Ovary (tissue), 7 donors: ENCODE measurements at regions not wholly inside any gene's neighbourhood (a gene's known extent, or its start where the extent isn't known, plus 50 kb on each side); places are given as distances from the start of the nearest gene placed in this dataset.

Experiments used
- DNase-seq, 5 donors: peaks; one replicate each; pipeline ENCODE4 v3.0.0-alpha.2; 2019 to 2020
- H3K27ac ChIP-seq, 2 donors: fragments of 200-600 bp; one replicate each; pipeline versions ENCODE4 v1.5.1 to v1.8.0; 2019 to 2022
- H3K27me3 ChIP-seq: fragments of 200-600 bp; one replicate; pipeline ENCODE4 v1.8.0; 2022
- H3K36me3 ChIP-seq: fragments of 200-600 bp; sonication (generic); one replicate; pipeline ENCODE4 v1.5.1; 2019
- H3K4me1 ChIP-seq: one replicate; pipeline ENCODE4 v1.8.1; 2013; ENCODE audit warnings: mild to moderate bottlenecking, moderate library complexity; ENCODE audit not compliant: insufficient read depth
- H3K4me3 ChIP-seq: fragments of 200-600 bp; sonication (generic); one replicate; pipeline ENCODE4 v1.5.1; 2017
- H3K9me3 ChIP-seq, 2 donors: fragments of 200-600 bp in 1 of 2; sonication (generic) in 1 of 2; one replicate each; pipeline versions ENCODE4 v1.5.1 to v1.8.1; 2013 to 2019; ENCODE audit warnings: mild to moderate bottlenecking in 1 of 2, moderate library complexity in 1 of 2
- CTCF ChIP-seq, 3 donors: fragments of 450-650 bp in 2 of 3; fragments of 200-600 bp in 1 of 3; IDR thresholded peaks; one replicate each; pipeline versions ENCODE4 v1.5.1 to v1.8.0; 2016 to 2022; ENCODE audit warnings: antibody characterized with exemption in 3 of 3, mild to moderate bottlenecking in 1 of 3
- EP300 ChIP-seq: sonication (generic); formaldehyde crosslinking; IDR thresholded peaks from one replicate; pipeline ENCODE4 v1.6.1; 2017; ENCODE audit warnings: antibody characterized with exemption
- POLR2A ChIP-seq: fragments of 450-650 bp; IDR thresholded peaks from one replicate; pipeline ENCODE4 v1.6.1; 2017; ENCODE audit warnings: antibody characterized with exemption, mild to moderate bottlenecking, moderate library complexity
- WGBS, 3 donors: extraction: QIAGEN DNeasy Blood & Tissue Kit in 1 of 3; methylation state at CpG; one replicate each; pipeline versions ENCODE4 v1.1.5 to v1.1.7; 2013 to 2017; 5-methylcytosine and 5-hydroxymethylcytosine counted together
- intact Hi-C, 4 donors: fragments of 100-400 bp; cut with DNase I; formaldehyde crosslinking; loops; one replicate each; pipeline versions ENCODE4 v1.11.0 to v1.15.1; 2022 to 2023
- donor health status: DM: no; HTN: no; CAD: no; lungs with moderate emphysema.
- donor health status: DM: no; HTN: no; CAD: no.
- donor health status: Bipolar disorder and iron deficiency.
- donor health status: DM: no; HTN: no; CAD: no.
- donor health status: DM: yes; HTN: yes; CAD: no.

DNA sequence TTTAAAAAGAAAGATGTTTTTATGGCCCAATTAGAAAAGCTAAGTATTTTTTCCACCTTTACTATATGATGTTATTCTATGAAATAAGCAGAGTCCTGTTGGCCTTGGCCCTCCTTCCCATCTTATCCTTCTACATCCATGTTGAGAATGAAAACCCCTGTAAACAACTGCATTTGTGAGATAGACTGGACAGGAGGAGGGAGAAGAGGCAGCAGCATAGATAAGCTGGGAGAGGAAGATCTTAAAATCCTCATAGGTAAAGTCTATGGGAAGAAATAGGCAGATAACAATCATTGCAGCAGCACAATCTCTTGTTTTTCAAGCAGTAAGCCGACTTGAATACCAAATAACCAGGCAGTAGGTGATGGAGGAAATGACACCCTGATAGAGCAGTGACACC lies 207.6 kb upstream of the PARD3B start:
- no peaks in the 10 kb centered on the region for H3K9me3 ChIP-seq
- H3K4me3 ChIP-seq = no peak overlapping the region
- H3K27ac ChIP-seq = no peak overlapping the region
- H3K4me1 ChIP-seq = no peaks in the 10 kb centered on the region
- TF ChIP-seq CTCF (IDR thresholded peaks at IDR 0.05) (no peak), POLR2A (no peak), EP300 (no peak)
- no peaks in the 10 kb centered on the region for H3K36me3 ChIP-seq
- WGBS, 3 donors = 83 to 93% (median 92%) methylated on average over 1 of the region's 1 CpG
- no peaks in the 10 kb centered on the region for H3K27me3 ChIP-seq
- intact Hi-C loops = no loop called here
- no peak for DNase-seq

- 91 to 97% (median 95%) methylated on average over 3 of the region's 3 CpGs for WGBS, 3 donors
- Histone ChIP-seq H3K4me3 (no peak overlapping the region), H3K27me3 (no peaks in the 10 kb centered on the region), H3K36me3 (no peaks in the 10 kb centered on the region), H3K9me3 (no peaks in the 10 kb centered on the region), H3K4me1 (no peaks in the 10 kb centered on the region), H3K27ac (no peak overlapping the region)
- TF ChIP-seq POLR2A = no peak
- TF ChIP-seq CTCF (IDR thresholded peaks at IDR 0.05) = no peak
- no peak for TF ChIP-seq EP300
- no peak for DNase-seq
- intact Hi-C loops = no loop called here
Measured at GRCh38 chr2:204339212-204339715, 206.0 kb upstream of the PARD3B start.

- TF ChIP-seq POLR2A = no peak
- no peak for TF ChIP-seq EP300
- TF ChIP-seq CTCF (IDR thresholded peaks at IDR 0.05) = no peak
- H3K36me3 ChIP-seq = no peaks in the 10 kb centered on the region
- intact Hi-C loops = no loop called here
- H3K27ac ChIP-seq = no peak overlapping the region
- H3K9me3 ChIP-seq = no peaks in the 10 kb centered on the region
- H3K4me1 ChIP-seq = no peaks in the 10 kb centered on the region
- no peak for DNase-seq
- no peak overlapping the region for H3K4me3 ChIP-seq
- H3K27me3 ChIP-seq = no peaks in the 10 kb centered on the region
- 43 to 50% (median 50%) methylated on average over 6 of the region's 6 CpGs for WGBS, 3 donors
Measured at GRCh38 chr2:204340511-204340910, 204.8 kb upstream of the PARD3B start.

DNA sequence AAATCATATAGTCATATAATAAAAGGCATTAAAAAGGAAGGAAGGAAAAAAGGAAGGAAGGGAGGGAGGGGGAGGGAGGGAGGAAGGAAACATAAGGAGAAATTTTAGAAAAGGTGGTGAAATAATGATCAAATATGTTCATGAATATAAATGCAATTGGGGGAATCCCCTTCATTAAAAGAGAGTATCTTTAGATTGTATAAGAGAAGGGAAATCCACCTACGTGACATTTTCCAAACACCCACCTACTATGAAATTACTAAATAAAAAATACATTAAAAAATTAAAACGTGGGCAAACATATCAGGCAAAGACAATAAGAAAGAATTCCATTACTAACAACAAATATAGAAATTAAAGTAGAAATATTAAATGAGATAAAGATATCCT lies 203.4 kb upstream of the PARD3B start:
- WGBS, 3 donors = 62 to 86% (median 70%) methylated on average over 2 of the region's 2 CpGs
- Histone ChIP-seq H3K4me1 (no peaks in the 10 kb centered on the region), H3K36me3 (no peaks in the 10 kb centered on the region), H3K9me3 (no peaks in the 10 kb centered on the region), H3K4me3 (no peak overlapping the region), H3K27ac (no peak overlapping the region), H3K27me3 (no peaks in the 10 kb centered on the region)
- intact Hi-C loops = no loop called here
- TF ChIP-seq CTCF (IDR thresholded peaks at IDR 0.05) (no peak), EP300 (no peak), POLR2A (no peak)
- DNase-seq = no peak
